Breast epithelium (tissue), 4 donors: ENCODE measurements at regions not wholly inside any gene's neighbourhood (a gene's known extent, or its start where the extent isn't known, plus 50 kb on each side); places are given as distances from the start of the nearest gene placed in this dataset.

Experiments used
- DNase-seq, 2 donors: peaks; one replicate each; pipeline ENCODE4 v3.0.0-alpha.2; 2019; ENCODE audit warnings: low spot score in 2 of 2
- H3K27ac ChIP-seq, 2 donors: fragments of 200-600 bp; sonication (generic) in 1 of 2; one replicate each; pipeline ENCODE4 v1.5.1; 2016 to 2019; ENCODE audit warnings: mild to moderate bottlenecking in 1 of 2
- H3K27me3 ChIP-seq, 2 donors: fragments of 200-600 bp; sonication (generic) in 1 of 2; one replicate each; pipeline versions ENCODE4 v1.5.1 to v1.6.0; 2017 to 2019; ENCODE audit warnings: control low read depth in 1 of 2, mild to moderate bottlenecking in 1 of 2
- H3K36me3 ChIP-seq: fragments of 200-600 bp; one replicate; pipeline ENCODE4 v1.5.1; 2019
- H3K4me1 ChIP-seq, 2 donors: fragments of 200-600 bp; sonication (generic); one replicate each; pipeline ENCODE4 v1.5.1; 2016 to 2019; ENCODE audit warnings: control low read depth in 1 of 2
- H3K4me3 ChIP-seq, 3 donors: fragments of 200-600 bp; sonication (generic); 1 replicate in 2 of 3; 2 replicates in 1 of 3; pipeline ENCODE4 v1.5.1; 2016 to 2019; ENCODE audit warnings: mild to moderate bottlenecking in 3 of 3, moderate library complexity in 2 of 3
- H3K9me3 ChIP-seq, 2 donors: fragments of 200-600 bp; sonication (generic) in 1 of 2; one replicate each; pipeline ENCODE4 v1.5.1; 2016 to 2019; ENCODE audit warnings: control low read depth in 1 of 2
- CTCF ChIP-seq, 3 donors: fragments of 450-650 bp; IDR thresholded peaks; one replicate each; pipeline ENCODE4 v1.5.1; 2016 to 2017; ENCODE audit warnings: antibody characterized with exemption in 3 of 3, mild to moderate bottlenecking in 3 of 3, moderate library complexity in 3 of 3
- POLR2A ChIP-seq: fragments of 450-650 bp; IDR thresholded peaks from one replicate; pipeline ENCODE4 v1.6.1; 2016; ENCODE audit warnings: antibody characterized with exemption, mild to moderate bottlenecking, moderate library complexity
- POLR2AphosphoS5 ChIP-seq, 3 donors: sonication (generic); formaldehyde crosslinking; IDR thresholded peaks; one replicate each; pipeline ENCODE4 v1.6.1; 2017; ENCODE audit warnings: antibody characterized with exemption in 3 of 3
- intact Hi-C: fragments of 100-400 bp; cut with DNase I; formaldehyde crosslinking; loops from one replicate; pipeline ENCODE4 v1.15.1; 2023; ENCODE audit warnings: low total_unique reads

DNA sequence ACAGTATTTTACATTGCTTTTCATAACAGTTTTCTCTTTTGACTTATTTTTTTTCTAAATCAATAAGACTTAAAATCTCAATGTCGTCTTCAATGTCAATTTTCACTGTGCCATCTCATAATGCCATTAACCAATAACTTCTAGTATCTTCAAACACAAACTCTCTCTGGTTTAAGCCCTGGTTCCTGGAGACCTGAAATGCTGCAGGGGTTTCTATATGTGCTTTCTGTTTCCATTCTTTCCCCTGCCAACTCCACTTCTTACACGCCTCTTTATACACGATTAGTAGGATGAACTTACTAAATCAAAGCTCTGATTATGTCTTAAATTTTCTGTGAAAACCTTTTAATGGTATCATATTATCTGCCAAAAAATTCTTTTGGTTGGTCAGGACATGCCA lies 191.4 kb downstream of the AMY1C start:
- H3K4me1 ChIP-seq = no peaks in the 10 kb centered on the region
- no peaks in the 10 kb centered on the region for H3K36me3 ChIP-seq
- no peaks in the 10 kb centered on the region for H3K9me3 ChIP-seq
- H3K4me3 ChIP-seq = no peak overlapping the region
- H3K27me3 ChIP-seq = no peaks in the 10 kb centered on the region
- DNase-seq = no peak
- no peak overlapping the region for H3K27ac ChIP-seq
- intact Hi-C loops = no loop called here
- no peak for TF ChIP-seq POLR2AphosphoS5 (IDR thresholded peaks at IDR 0.05)
- TF ChIP-seq CTCF (IDR thresholded peaks at IDR 0.05) = no peak
- no peak for TF ChIP-seq POLR2A

DNA sequence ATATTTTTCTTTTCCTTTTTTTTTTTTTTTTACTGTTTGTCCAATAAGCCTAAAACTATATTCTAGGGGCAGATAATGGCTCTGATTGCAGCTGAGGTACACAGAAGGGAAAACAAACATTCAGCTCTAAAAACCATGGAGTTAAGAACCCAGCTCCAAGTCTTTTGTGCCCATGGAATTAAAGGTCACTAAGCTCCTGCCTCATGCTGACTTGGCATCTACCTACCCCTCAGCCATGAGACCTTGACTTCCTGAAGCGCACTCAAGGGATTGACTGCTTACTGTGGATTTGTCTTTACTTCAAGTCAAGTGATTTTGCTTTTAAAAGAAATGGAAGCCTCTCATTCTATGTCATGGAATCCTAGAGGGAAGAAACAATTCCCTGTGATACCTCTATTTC lies 192.3 kb downstream of the AMY1C start:
- H3K27ac ChIP-seq = no peak overlapping the region
- no peak for DNase-seq
- H3K36me3 ChIP-seq = no peaks in the 10 kb centered on the region
- H3K9me3 ChIP-seq = no peaks in the 10 kb centered on the region
- no peak overlapping the region for H3K4me3 ChIP-seq
- no peak for TF ChIP-seq POLR2A
- TF ChIP-seq POLR2AphosphoS5 (IDR thresholded peaks at IDR 0.05) = no peak
- no peak for TF ChIP-seq CTCF (IDR thresholded peaks at IDR 0.05)
- no peaks in the 10 kb centered on the region for H3K27me3 ChIP-seq
- intact Hi-C loops = no loop called here
- no peaks in the 10 kb centered on the region for H3K4me1 ChIP-seq

GRCh38 chr1:103945774-103946173 lies 196.1 kb downstream of the AMY1C start:
- Histone ChIP-seq H3K4me3 (no peak overlapping the region), H3K36me3 (no peaks in the 10 kb centered on the region), H3K27ac (no peak overlapping the region), H3K27me3 (no peaks in the 10 kb centered on the region), H3K9me3 (no peaks in the 10 kb centered on the region), H3K4me1 (no peaks in the 10 kb centered on the region)
- no peak for TF ChIP-seq CTCF (IDR thresholded peaks at IDR 0.05)
- no peak for TF ChIP-seq POLR2A
- TF ChIP-seq POLR2AphosphoS5 (IDR thresholded peaks at IDR 0.05) = no peak
- DNase-seq = no peak
- intact Hi-C loops = no loop called here

DNA sequence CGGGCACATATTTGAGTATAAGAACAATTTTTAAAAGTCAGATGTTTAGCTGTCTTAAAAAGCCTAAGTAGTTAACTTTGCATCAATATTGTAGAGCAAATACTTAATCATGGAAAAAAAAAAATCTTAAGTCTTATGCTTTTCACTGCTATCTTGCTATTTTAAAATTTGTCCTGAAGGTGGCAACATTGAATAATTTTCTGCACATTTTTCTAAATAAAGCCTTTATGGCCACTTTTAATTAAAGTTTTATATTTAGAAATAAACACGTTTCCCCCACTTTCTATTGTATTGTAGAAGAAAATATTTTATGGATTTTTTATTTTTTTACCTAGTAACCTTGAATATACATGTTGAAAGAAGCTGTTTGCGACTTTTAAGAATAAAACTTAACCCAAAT lies 198.8 kb downstream of the AMY1C start:
- no peaks in the 10 kb centered on the region for H3K36me3 ChIP-seq
- no peaks in the 10 kb centered on the region for H3K27me3 ChIP-seq
- no peak for TF ChIP-seq POLR2A
- no peak for TF ChIP-seq CTCF (IDR thresholded peaks at IDR 0.05)
- TF ChIP-seq POLR2AphosphoS5 (IDR thresholded peaks at IDR 0.05) = no peak
- H3K27ac ChIP-seq = no peak overlapping the region
- H3K4me1 ChIP-seq = no peaks in the 10 kb centered on the region
- H3K9me3 ChIP-seq = no peaks in the 10 kb centered on the region
- intact Hi-C loops = no loop called here
- DNase-seq = no peak
- no peak overlapping the region for H3K4me3 ChIP-seq

GRCh38 chr1:103949779-103950178 lies 200.1 kb downstream of the AMY1C start:
- no peaks in the 10 kb centered on the region for H3K9me3 ChIP-seq
- intact Hi-C loops = no loop called here
- H3K4me1 ChIP-seq = no peaks in the 10 kb centered on the region
- no peak overlapping the region for H3K27ac ChIP-seq
- no peak for DNase-seq
- TF ChIP-seq POLR2A = no peak
- no peaks in the 10 kb centered on the region for H3K36me3 ChIP-seq
- no peaks in the 10 kb centered on the region for H3K27me3 ChIP-seq
- H3K4me3 ChIP-seq = no peak overlapping the region

GRCh38 chr1:103953386-103953785 lies 203.7 kb downstream of the AMY1C start:
- no peak for TF ChIP-seq POLR2AphosphoS5 (IDR thresholded peaks at IDR 0.05)
- TF ChIP-seq CTCF (IDR thresholded peaks at IDR 0.05) = no peak
- no peak for TF ChIP-seq POLR2A
- intact Hi-C loops = no loop called here

More at GRCh38 chr1:103953386-103953785, 203.7 kb downstream of the AMY1C start:
- Histone ChIP-seq H3K4me1 (no peaks in the 10 kb centered on the region), H3K27me3 (no peaks in the 10 kb centered on the region), H3K9me3 (no peaks in the 10 kb centered on the region), H3K27ac (no peak overlapping the region), H3K4me3 (no peak overlapping the region), H3K36me3 (no peaks in the 10 kb centered on the region)
- no peak for DNase-seq
